ENCODE measurements at regions not wholly inside any gene's neighbourhood (a gene's known extent, or its start where the extent isn't known, plus 50 kb on each side); places are given as distances from the start of the nearest gene placed in this dataset.

DNA sequence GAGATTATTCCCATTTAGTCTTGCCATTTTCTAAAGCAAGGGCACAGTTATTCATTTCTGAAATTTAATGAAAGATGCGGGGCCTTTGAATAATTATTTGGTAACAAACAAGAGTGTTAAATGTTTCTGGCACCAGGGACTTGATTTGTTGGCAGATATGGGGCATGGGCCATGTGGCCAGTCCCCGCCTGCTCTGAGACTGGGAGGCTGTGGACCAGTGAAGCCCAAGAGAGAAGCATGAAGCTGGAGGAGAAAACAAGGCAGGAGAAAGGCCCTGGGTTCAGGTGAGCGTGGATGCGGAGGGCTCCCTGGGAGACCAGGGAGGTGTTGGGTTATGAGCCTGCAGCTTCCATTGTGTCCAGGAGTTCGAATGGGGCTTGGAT lies 378.5 kb downstream of the TCERG1L start:
- Histone ChIP-seq H3K27ac (no peak overlapping the region), H3K36me3 (no peaks in the 10 kb centered on the region), H3K4me1 (no peaks in the 10 kb centered on the region), H3K9me3 (no peaks in the 10 kb centered on the region), H3K27me3 (no peaks in the 10 kb centered on the region), H3K4me3 (no peak overlapping the region)
- 71% methylated on average over 4 of the region's 5 CpGs for WGBS (ENCODE audit: insufficient coverage, low coverage, low lambda C conversion rate, missing lambda C conversion rate)
- TF ChIP-seq, protein P1, sequence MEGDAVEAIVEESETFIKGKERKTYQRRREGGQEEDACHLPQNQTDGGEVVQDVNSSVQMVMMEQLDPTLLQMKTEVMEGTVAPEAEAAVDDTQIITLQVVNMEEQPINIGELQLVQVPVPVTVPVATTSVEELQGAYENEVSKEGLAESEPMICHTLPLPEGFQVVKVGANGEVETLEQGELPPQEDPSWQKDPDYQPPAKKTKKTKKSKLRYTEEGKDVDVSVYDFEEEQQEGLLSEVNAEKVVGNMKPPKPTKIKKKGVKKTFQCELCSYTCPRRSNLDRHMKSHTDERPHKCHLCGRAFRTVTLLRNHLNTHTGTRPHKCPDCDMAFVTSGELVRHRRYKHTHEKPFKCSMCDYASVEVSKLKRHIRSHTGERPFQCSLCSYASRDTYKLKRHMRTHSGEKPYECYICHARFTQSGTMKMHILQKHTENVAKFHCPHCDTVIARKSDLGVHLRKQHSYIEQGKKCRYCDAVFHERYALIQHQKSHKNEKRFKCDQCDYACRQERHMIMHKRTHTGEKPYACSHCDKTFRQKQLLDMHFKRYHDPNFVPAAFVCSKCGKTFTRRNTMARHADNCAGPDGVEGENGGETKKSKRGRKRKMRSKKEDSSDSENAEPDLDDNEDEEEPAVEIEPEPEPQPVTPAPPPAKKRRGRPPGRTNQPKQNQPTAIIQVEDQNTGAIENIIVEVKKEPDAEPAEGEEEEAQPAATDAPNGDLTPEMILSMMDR (IDR thresholded peaks at IDR 0.05) = no peak
- no peak for TF ChIP-seq POLR2A (IDR thresholded peaks at IDR 0.05)
- ATAC-seq (no peak), DNase-seq (no peak)
- intact Hi-C loops (cut with DNase I) = no loop called here

DNA sequence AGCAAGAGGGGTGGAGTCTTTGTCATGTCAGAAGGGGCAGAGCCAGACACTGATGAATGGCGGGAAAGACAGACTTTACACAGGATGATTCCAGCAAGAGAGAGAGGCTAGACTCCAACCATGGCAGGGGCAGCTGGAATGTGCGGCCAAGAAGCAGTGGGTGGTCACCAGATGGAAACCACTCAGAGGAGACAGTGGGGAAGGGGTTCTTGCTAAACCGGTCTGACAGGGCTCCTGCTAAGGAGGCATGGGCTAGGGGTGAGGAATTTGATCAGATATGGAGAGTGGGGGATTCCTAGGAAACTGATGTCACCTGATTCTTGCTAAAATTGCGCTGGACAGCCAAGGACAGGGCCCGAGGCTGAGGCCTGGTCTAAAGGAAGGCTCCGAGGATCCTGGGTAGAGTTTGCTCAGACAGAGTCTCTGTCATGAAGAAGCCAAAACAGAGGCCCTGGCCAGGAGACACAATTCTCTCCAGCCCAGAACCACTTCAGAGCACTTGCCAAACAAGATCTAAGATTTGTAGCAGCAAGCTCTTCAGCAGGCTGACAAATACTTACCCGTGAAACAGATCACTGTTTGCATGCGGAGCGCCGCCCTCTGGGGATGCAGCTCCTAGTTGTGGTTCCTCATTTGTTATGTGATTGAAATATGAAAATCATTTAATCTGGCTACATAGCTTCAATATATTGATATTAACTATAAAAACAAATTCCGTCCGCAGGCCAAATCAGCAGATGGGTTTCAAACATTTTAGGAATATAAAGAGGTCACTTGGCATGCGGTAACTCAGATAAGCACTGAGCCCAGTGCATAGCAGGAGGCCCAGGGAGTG lies 377.0 kb downstream of the TCERG1L start:
- Histone ChIP-seq H3K27me3 (no peaks in the 10 kb centered on the region), H3K27ac (no peak overlapping the region), H3K4me3 (no peak overlapping the region), H3K4me1 (no peaks in the 10 kb centered on the region), H3K36me3 (no peaks in the 10 kb centered on the region), H3K9me3 (no peaks in the 10 kb centered on the region)
- TF ChIP-seq POLR2A (IDR thresholded peaks at IDR 0.05) = no peak
- TF ChIP-seq, protein P1 (IDR thresholded peaks at IDR 0.05) = no peak
- intact Hi-C loops (cut with DNase I) = no loop called here
- DNase-seq (no peak), ATAC-seq (no peak)
- 49% methylated on average over 7 of the region's 13 CpGs for WGBS (ENCODE audit: insufficient coverage, low coverage, low lambda C conversion rate, missing lambda C conversion rate)

DNA sequence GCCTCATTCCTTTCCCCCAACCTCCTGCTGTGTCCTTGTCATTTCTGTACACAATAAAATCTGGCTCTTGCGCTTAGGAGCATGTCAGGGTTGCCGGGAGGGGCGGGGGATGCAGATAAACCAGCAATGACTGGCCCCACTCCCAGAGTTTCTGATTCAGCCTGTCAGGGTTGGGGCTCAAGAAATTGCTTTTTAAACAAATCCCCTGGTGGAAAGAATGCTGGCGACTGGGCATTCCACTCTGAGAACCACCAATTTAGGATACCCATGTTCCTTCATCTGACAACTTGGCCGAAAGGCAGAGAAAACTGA lies 376.4 kb downstream of the TCERG1L start:
- Histone ChIP-seq H3K27me3 (no peaks in the 10 kb centered on the region), H3K27ac (no peak overlapping the region), H3K4me1 (no peaks in the 10 kb centered on the region), H3K4me3 (no peak overlapping the region), H3K36me3 (no peaks in the 10 kb centered on the region), H3K9me3 (no peaks in the 10 kb centered on the region)
- intact Hi-C loops (cut with DNase I) = no loop called here
- TF ChIP-seq, protein P1 (IDR thresholded peaks at IDR 0.05) = no peak
- no peak for TF ChIP-seq POLR2A (IDR thresholded peaks at IDR 0.05)
- ATAC-seq (peak in 1 of 4 donors; percentile 6), DNase-seq (no peak)
- WGBS (ENCODE audit: insufficient coverage, low coverage, low lambda C conversion rate, missing lambda C conversion rate) = 14% methylated on average over 2 of the region's 5 CpGs

DNA sequence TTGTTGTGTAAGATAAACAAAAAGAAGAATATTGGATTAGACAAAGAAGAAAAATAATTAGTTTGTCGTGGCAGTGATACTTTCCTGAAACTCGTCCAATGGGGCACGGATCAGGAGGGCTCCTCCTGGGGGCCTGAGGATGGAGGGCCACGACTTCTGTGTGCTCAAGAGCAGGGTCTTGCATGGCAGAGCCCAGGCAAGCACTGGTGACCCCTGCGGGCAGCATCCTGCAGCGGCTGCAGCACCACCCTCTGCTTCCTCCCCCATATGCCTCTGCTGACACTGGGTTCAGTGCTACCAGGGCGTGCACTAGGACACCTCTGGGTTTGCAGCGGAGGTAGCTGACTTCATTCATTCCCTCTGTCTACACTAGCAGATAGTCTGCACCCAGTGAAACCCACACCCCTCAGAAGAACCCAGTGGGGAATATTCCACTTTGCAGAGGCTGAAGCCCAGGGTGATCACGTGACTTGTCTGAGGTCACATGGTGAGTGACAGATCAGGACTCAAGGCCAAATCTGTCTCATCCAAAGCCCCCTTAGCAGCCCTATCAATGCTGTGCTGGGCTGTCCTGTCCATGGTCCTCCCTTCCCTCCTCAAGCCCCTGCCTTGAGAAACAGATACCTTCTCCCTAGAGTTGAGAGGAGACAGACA lies 375.5 kb downstream of the TCERG1L start:
- DNase-seq (no peak), ATAC-seq (no peak)
- no peak for TF ChIP-seq POLR2A (IDR thresholded peaks at IDR 0.05)
- TF ChIP-seq, protein P1 (IDR thresholded peaks at IDR 0.05) = no peak
- 18% methylated on average over 5 of the region's 9 CpGs for WGBS (ENCODE audit: insufficient coverage, low coverage, low lambda C conversion rate, missing lambda C conversion rate)
- intact Hi-C loops (cut with DNase I) = no loop called here
- no peaks in the 10 kb centered on the region for H3K9me3 ChIP-seq
- H3K36me3 ChIP-seq = no peaks in the 10 kb centered on the region
- H3K27me3 ChIP-seq = no peaks in the 10 kb centered on the region
- no peaks in the 10 kb centered on the region for H3K4me1 ChIP-seq
- H3K27ac ChIP-seq = no peak overlapping the region
- no peak overlapping the region for H3K4me3 ChIP-seq

All from right lobe of liver (tissue), 6 donors.